ENCODE measurements at regions not wholly inside any gene's neighbourhood (a gene's known extent, or its start where the extent isn't known, plus 50 kb on each side); places are given as distances from the start of the nearest gene placed in this dataset.
"Not testable (repeated sequence)": the region's sequence is repeated elsewhere in the genome, so short reads cannot be mapped to it uniquely, and the experiment has no call there.

GRCh38 chr16:58847902-58848661 lies 114.0 kb upstream of the GOT2 start:
- no peaks in the 10 kb centered on the region for H3K36me3 Mint-ChIP-seq
- H3K27me3 Mint-ChIP-seq, result peaks cover 0 to 25% (median 4%) of the 10 kb centered on the region in 5 donors
- peaks cover 0 to 6% (median 0%) of the 10 kb centered on the region in 9 donors for H3K9me3 Mint-ChIP-seq
- ATAC-seq (no peak), DNase-seq (no peak)
- POLR2A ChIA-PET, result no interaction called here
- no peak overlapping the region for H3K4me3 Mint-ChIP-seq
- H3K27ac Mint-ChIP-seq, result peak overlapping the region in 1 of 10 donors; percentile 43
- H3K4me1 Mint-ChIP-seq, result no peaks in the 10 kb centered on the region

- POLR2A ChIA-PET, H3K4me3 Mint-ChIP-seq, DNase-seq, H3K9me3 Mint-ChIP-seq, H3K36me3 Mint-ChIP-seq, H3K27ac Mint-ChIP-seq, ATAC-seq, H3K4me1 Mint-ChIP-seq: not testable (repeated sequence)
- H3K27me3 Mint-ChIP-seq, result peaks cover 0 to 18% (median 0%) of the 10 kb centered on the region in 5 donors
Observed at GRCh38 chr16:58846226-58846625, 112.1 kb upstream of the GOT2 start.

GRCh38 chr16:58843675-58844074 lies 109.6 kb upstream of the GOT2 start:
- Mint-ChIP-seq H3K27me3 (peaks cover 0 to 9% (median 0%) of the 10 kb centered on the region in 5 donors), H3K4me3 (no peak overlapping the region), H3K36me3 (no peaks in the 10 kb centered on the region), H3K27ac (no peak overlapping the region), H3K4me1 (no peaks in the 10 kb centered on the region), H3K9me3 (peaks cover 0 to 8% (median 0%) of the 10 kb centered on the region in 9 donors)
- no peak for ATAC-seq
- no peak for DNase-seq
- POLR2A ChIA-PET, result no interaction called here

- ATAC-seq (no peak), DNase-seq (no peak)
- H3K9me3 Mint-ChIP-seq, result peaks cover 0 to 8% (median 1%) of the 10 kb centered on the region in 9 donors
- no peak overlapping the region for H3K27ac Mint-ChIP-seq
- peaks cover 0 to 5% (median 2%) of the 10 kb centered on the region in 5 donors for H3K27me3 Mint-ChIP-seq
- H3K4me3 Mint-ChIP-seq, result no peak overlapping the region
- H3K36me3 Mint-ChIP-seq, result no peaks in the 10 kb centered on the region
- H3K4me1 Mint-ChIP-seq, result no peaks in the 10 kb centered on the region
- POLR2A ChIA-PET, result no interaction called here
Observed at GRCh38 chr16:58842746-58843145, 108.6 kb upstream of the GOT2 start.

GRCh38 chr16:58842156-58842555 lies 108.0 kb upstream of the GOT2 start:
- H3K36me3 Mint-ChIP-seq, result no peaks in the 10 kb centered on the region
- H3K4me1 Mint-ChIP-seq, result no peaks in the 10 kb centered on the region
- H3K27ac Mint-ChIP-seq, result no peak overlapping the region
- POLR2A ChIA-PET, result no interaction called here
- H3K4me3 Mint-ChIP-seq, result no peak overlapping the region
- H3K9me3 Mint-ChIP-seq, result peaks cover 0 to 7% (median 1%) of the 10 kb centered on the region in 9 donors
- DNase-seq (no peak), ATAC-seq (no peak)
- peaks cover 0 to 5% (median 2%) of the 10 kb centered on the region in 5 donors for H3K27me3 Mint-ChIP-seq

- POLR2A ChIA-PET, result no interaction called here
- Mint-ChIP-seq H3K27ac (no peak overlapping the region), H3K36me3 (peaks cover 0 to 8% (median 0%) of the 10 kb centered on the region in 3 donors), H3K27me3 (peaks cover 10 to 36% (median 14%) of the 10 kb centered on the region in 5 donors), H3K4me3 (no peak overlapping the region), H3K9me3 (peaks cover 0 to 7% (median 1%) of the 10 kb centered on the region in 9 donors), H3K4me1 (peaks cover 0 to 7% (median 4%) of the 10 kb centered on the region in 4 donors)
- DNase-seq (no peak), ATAC-seq (no peak)
Observed at GRCh38 chr16:58837950-58838349, 103.8 kb upstream of the GOT2 start.

GRCh38 chr16:58836427-58836826 lies 102.3 kb upstream of the GOT2 start:
- no peak overlapping the region for H3K4me3 Mint-ChIP-seq
- no peak for ATAC-seq

GRCh38 chr16:58832386-58832895 lies 98.3 kb upstream of the GOT2 start:
- Mint-ChIP-seq H3K36me3 (peaks cover 0 to 8% (median 0%) of the 10 kb centered on the region in 3 donors), H3K27ac (no peak overlapping the region)
- no peak for DNase-seq

More at GRCh38 chr16:58836427-58836826, 102.3 kb upstream of the GOT2 start:
- POLR2A ChIA-PET, result no interaction called here
- H3K9me3 Mint-ChIP-seq, result peaks cover 0 to 7% (median 1%) of the 10 kb centered on the region in 9 donors
- no peak for DNase-seq
- no peak overlapping the region for H3K27ac Mint-ChIP-seq
- peaks cover 0 to 8% (median 0%) of the 10 kb centered on the region in 3 donors for H3K36me3 Mint-ChIP-seq
- peaks cover 12 to 39% (median 15%) of the 10 kb centered on the region in 5 donors for H3K27me3 Mint-ChIP-seq
- H3K4me1 Mint-ChIP-seq, result peaks cover 0 to 7% (median 4%) of the 10 kb centered on the region in 4 donors

GRCh38 chr16:58831386-58831785 lies 97.3 kb upstream of the GOT2 start:
- POLR2A ChIA-PET, result no interaction called here
- peaks cover 0 to 7% (median 0%) of the 10 kb centered on the region in 9 donors for H3K9me3 Mint-ChIP-seq
- ATAC-seq, result no peak

More at GRCh38 chr16:58832386-58832895, 98.3 kb upstream of the GOT2 start:
- Mint-ChIP-seq H3K4me1 (peaks cover 0 to 7% (median 4%) of the 10 kb centered on the region in 4 donors), H3K9me3 (peaks cover 0 to 7% (median 0%) of the 10 kb centered on the region in 9 donors), H3K27me3 (peaks cover 12 to 39% (median 18%) of the 10 kb centered on the region in 5 donors), H3K4me3 (no peak overlapping the region)
- ATAC-seq, result no peak
- POLR2A ChIA-PET, result no interaction called here

GRCh38 chr16:58828901-58829545 lies 94.9 kb upstream of the GOT2 start:
- no peak for ATAC-seq
- H3K4me1 Mint-ChIP-seq, result no peaks in the 10 kb centered on the region
- H3K4me3 Mint-ChIP-seq, result no peak overlapping the region
- peaks cover 6 to 24% (median 11%) of the 10 kb centered on the region in 5 donors for H3K27me3 Mint-ChIP-seq
- H3K27ac Mint-ChIP-seq, result no peak overlapping the region
- DNase-seq, result no peak
- no peaks in the 10 kb centered on the region for H3K36me3 Mint-ChIP-seq
- POLR2A ChIA-PET, result no interaction called here
- peaks cover 0 to 6% (median 2%) of the 10 kb centered on the region in 9 donors for H3K9me3 Mint-ChIP-seq

More at GRCh38 chr16:58831386-58831785, 97.3 kb upstream of the GOT2 start:
- DNase-seq, result no peak
- H3K27ac Mint-ChIP-seq, result no peak overlapping the region
- no peak overlapping the region for H3K4me3 Mint-ChIP-seq
- peaks cover 0 to 8% (median 0%) of the 10 kb centered on the region in 3 donors for H3K36me3 Mint-ChIP-seq
- H3K4me1 Mint-ChIP-seq, result peaks cover 0 to 5% (median 3%) of the 10 kb centered on the region in 4 donors
- H3K27me3 Mint-ChIP-seq, result peaks cover 11 to 39% (median 18%) of the 10 kb centered on the region in 5 donors

- no peaks in the 10 kb centered on the region for H3K36me3 Mint-ChIP-seq
- no peaks in the 10 kb centered on the region for H3K4me1 Mint-ChIP-seq
- no peak overlapping the region for H3K4me3 Mint-ChIP-seq
- H3K27ac Mint-ChIP-seq, result no peak overlapping the region
- H3K27me3 Mint-ChIP-seq, result peaks cover 4 to 16% (median 8%) of the 10 kb centered on the region in 5 donors
- ATAC-seq (no peak), DNase-seq (no peak)
- POLR2A ChIA-PET, result no interaction called here
- peaks cover 0 to 9% (median 4%) of the 10 kb centered on the region in 9 donors for H3K9me3 Mint-ChIP-seq
Observed at GRCh38 chr16:58824201-58824600, 90.1 kb upstream of the GOT2 start.

- POLR2A ChIA-PET, result no interaction called here
- H3K27me3 Mint-ChIP-seq, result peaks cover 7 to 20% (median 9%) of the 10 kb centered on the region in 5 donors
- H3K27ac Mint-ChIP-seq, result no peak overlapping the region
- no peaks in the 10 kb centered on the region for H3K36me3 Mint-ChIP-seq
- peaks cover 0 to 9% (median 4%) of the 10 kb centered on the region in 9 donors for H3K9me3 Mint-ChIP-seq
- no peak for DNase-seq
- ATAC-seq, result no peak
- no peak overlapping the region for H3K4me3 Mint-ChIP-seq
- H3K4me1 Mint-ChIP-seq, result no peaks in the 10 kb centered on the region
Observed at GRCh38 chr16:58821886-58822285, 87.8 kb upstream of the GOT2 start.

- Mint-ChIP-seq H3K27me3 (peaks cover 6 to 9% (median 7%) of the 10 kb centered on the region in 5 donors), H3K36me3 (no peaks in the 10 kb centered on the region), H3K4me1 (no peaks in the 10 kb centered on the region), H3K27ac (no peak overlapping the region), H3K9me3 (peaks cover 0 to 9% (median 4%) of the 10 kb centered on the region in 9 donors), H3K4me3 (no peak overlapping the region)
- POLR2A ChIA-PET, result no interaction called here
- no peak for ATAC-seq
- DNase-seq, result no peak
Observed at GRCh38 chr16:58820411-58820810, 86.3 kb upstream of the GOT2 start.

Data from naive thymus-derived CD8-positive, alpha-beta T cell (primary cell).